HCT116 (cell line): ENCODE measurements at regions not wholly inside any gene's neighbourhood (a gene's known extent, or its start where the extent isn't known, plus 50 kb on each side); places are given as distances from the start of the nearest gene placed in this dataset.

Experiments
- ATAC-seq: fragments of 200-7000 bp; cut with Tn5 transposase; 2 replicates; pipeline ENCODE4 v1.9.1; 2020; ENCODE audit warnings: mild to moderate bottlenecking, moderate library complexity
- BruUV-seq: library from RNA; stranded (reverse); fragments of 400-500 nt; replicated peaks from 2 replicates; lab custom pipeline; 2021; lab: Mats Ljungman, UMichigan
- CTCF ChIA-PET: fragments of 300-600 bp; sonication (Branson Sonifier 250); formaldehyde crosslinking; loops from one replicate; lab custom pipeline; 2021; ENCODE audit warnings: antibody characterized with exemption; lab: Charles Lee
- POLR2A ChIA-PET: fragments of 300-600, 350-600 bp; sonication (Branson Sonifier 250); formaldehyde crosslinking; loops from one replicate; lab custom pipeline; 2021; ENCODE audit warnings: antibody characterized with exemption; lab: Charles Lee
- RAD21 ChIA-PET, 2 experiments: fragments of 300-600 bp; sonication (Branson Sonifier 250); formaldehyde crosslinking; loops; one replicate each; lab custom pipeline; 2023; ENCODE audit warnings: low total read pairs in 2 of 2; ENCODE audit not compliant: uncharacterized antibody in 2 of 2, unreplicated experiment in 2 of 2, low non-redundant PET in 1 of 2; lab: Charles Lee
- DNase-seq: peaks from one replicate; pipeline ENCODE4 v3.0.0-alpha.2; 2010; ENCODE audit warnings: low read depth, low spot score
- H2AFZ ChIP-seq: fragments of 200-600 bp; shearing (Covaris generic), sonication (generic); 2 replicates; pipeline ENCODE4 v1.6.1; 2017; ENCODE audit warnings: low read depth, mixed run types, mixed read lengths, antibody characterized with exemption, low read length; ENCODE audit not compliant: poor library complexity, severe bottlenecking
- H3K27ac ChIP-seq: 2 replicates; pipeline ENCODE4 v1.5.1; 2012; ENCODE audit warnings: low read depth, low read length
- H3K27me3 ChIP-seq: fragments of 200-600 bp; sonication (generic); 2 replicates; pipeline ENCODE4 v1.6.1; 2016; ENCODE audit warnings: mixed run types, low read length, mixed read lengths; ENCODE audit not compliant: insufficient read depth
- H3K36me3 ChIP-seq, 2 experiments: fragments of 200-500 bp in 1 of 2; fragments of 200-600 bp in 1 of 2; sonication (Bioruptor generic) in 1 of 2; sonication (generic) in 1 of 2; 2 replicates each; pipeline versions ENCODE4 v1.5.1 to v1.6.1; 2014 to 2016; ENCODE audit warnings: low read length in 2 of 2, inconsistent platforms in 1 of 2, mixed read lengths in 1 of 2, mixed run types in 1 of 2; ENCODE audit not compliant: insufficient read depth in 2 of 2, control insufficient read depth in 1 of 2
- H3K4me1 ChIP-seq, 2 experiments: fragments of 200-600 bp in 1 of 2; sonication (generic) in 1 of 2; 2 replicates each; pipeline versions ENCODE4 v1.5.1 to v1.6.1; 2012 to 2017; ENCODE audit warnings: low read length in 2 of 2, inconsistent platforms in 1 of 2, mild to moderate bottlenecking in 1 of 2, mixed read lengths in 1 of 2, mixed run types in 1 of 2, moderate library complexity in 1 of 2; ENCODE audit not compliant: insufficient read depth in 2 of 2, control insufficient read depth in 1 of 2
- H3K4me2 ChIP-seq: fragments of 200-600 bp; sonication (generic); 2 replicates; pipeline ENCODE4 v1.6.1; 2017; ENCODE audit warnings: mixed run types, low read length, mixed read lengths
- H3K4me3 ChIP-seq, 2 experiments: fragments of 200-600 bp in 1 of 2; sonication (generic) in 1 of 2; replicated peaks in 1 of 2; 2 replicates each; pipeline ENCODE4 v1.5.1; 2011 to 2016; ENCODE audit warnings: low read length in 2 of 2, control low read depth in 1 of 2, low read depth in 1 of 2, mild to moderate bottlenecking in 1 of 2, mixed read lengths in 1 of 2, mixed run types in 1 of 2
- H3K79me2 ChIP-seq: fragments of 200-600 bp; sonication (generic); 2 replicates; pipeline ENCODE4 v1.6.1; 2017; ENCODE audit warnings: mild to moderate bottlenecking, mixed run types, low read length, moderate library complexity, mixed read lengths; ENCODE audit not compliant: insufficient read depth
- H3K9ac ChIP-seq: fragments of 200-600 bp; sonication (generic); 2 replicates; pipeline ENCODE4 v1.6.1; 2016; ENCODE audit warnings: low read length, mixed read lengths
- H3K9me2 ChIP-seq: fragments of 200-600 bp; sonication (generic), shearing (Covaris generic); 2 replicates; pipeline ENCODE4 v1.6.1; 2017; ENCODE audit warnings: mixed run types, mild to moderate bottlenecking, moderate library complexity; ENCODE audit not compliant: insufficient read depth
- H3K9me3 ChIP-seq, 2 experiments: fragments of 200-500 bp in 1 of 2; fragments of 200-600 bp in 1 of 2; sonication (Bioruptor generic) in 1 of 2; sonication (generic) in 1 of 2; 2 replicates each; pipeline ENCODE4 v1.6.1; 2014 to 2017; ENCODE audit warnings: low read length in 2 of 2, mixed read lengths in 2 of 2, inconsistent platforms in 1 of 2, low read depth in 1 of 2, mild to moderate bottlenecking in 1 of 2, mixed run types in 1 of 2, moderate library complexity in 1 of 2; ENCODE audit not compliant: control insufficient read depth in 1 of 2, insufficient read depth in 1 of 2
- H4K20me1 ChIP-seq: fragments of 200-600 bp; sonication (generic), shearing (Covaris generic); 2 replicates; pipeline ENCODE4 v1.6.1; 2017; ENCODE audit warnings: mixed run types, mild to moderate bottlenecking, moderate library complexity; ENCODE audit not compliant: insufficient read depth
- CBX3 ChIP-seq: IDR thresholded peaks from 2 replicates; pipeline ENCODE4 v1.6.1; 2012; ENCODE audit warnings: low read depth
- CEBPB ChIP-seq: IDR thresholded peaks from 2 replicates; pipeline ENCODE4 v1.6.1; 2012; ENCODE audit warnings: low read depth
- EGR1 ChIP-seq: IDR thresholded peaks from 2 replicates; pipeline ENCODE4 v1.6.1; 2012; ENCODE audit warnings: low read depth
- ELF1 ChIP-seq: IDR thresholded peaks from 2 replicates; pipeline ENCODE4 v1.6.1; 2012; ENCODE audit warnings: low read depth, borderline replicate concordance
- POLR2AphosphoS5 ChIP-seq: IDR thresholded peaks from 2 replicates; pipeline ENCODE4 v1.6.1; 2011; ENCODE audit warnings: mild to moderate bottlenecking, low read depth, low read length, moderate library complexity
- RAD21 ChIP-seq: IDR thresholded peaks from 2 replicates; pipeline ENCODE4 v1.6.1; 2012; ENCODE audit warnings: low read depth, mild to moderate bottlenecking
- SIN3A ChIP-seq: IDR thresholded peaks from 2 replicates; pipeline ENCODE4 v1.6.1; 2012; ENCODE audit warnings: low read depth
- SP1 ChIP-seq: IDR thresholded peaks from 2 replicates; pipeline ENCODE4 v1.6.1; 2012; ENCODE audit warnings: low read depth
- ZFX ChIP-seq: fragments of 450-650 bp; IDR thresholded peaks from 2 replicates; pipeline ENCODE4 v1.6.1; 2017
- intact Hi-C: fragments of 100-400 bp; cut with micrococcal nuclease; formaldehyde crosslinking; loops from 2 replicates; pipeline ENCODE4 v1.10.0; 2022
- TF ChIP-seq, protein P1 (sequence below): IDR thresholded peaks from 2 replicates; pipeline ENCODE4 v1.6.1; 2011; ENCODE audit warnings: mild to moderate bottlenecking, low read length, moderate library complexity; ENCODE audit not compliant: insufficient replicate concordance; ENCODE audit errors: extremely low read depth
- TF ChIP-seq, protein P2 (sequence below), 3 experiments: fragments of 200-600 bp in 1 of 3; sonication (generic) in 1 of 3; IDR thresholded peaks in 2 of 3; conservative IDR thresholded peaks in 1 of 3; 2 replicates each; pipeline ENCODE4 v1.5.1; 2012 to 2017; ENCODE audit warnings: low read depth in 2 of 3, low read length in 2 of 3, antibody characterized with exemption in 1 of 3, borderline replicate concordance in 1 of 3, control low read depth in 1 of 3, mild to moderate bottlenecking in 1 of 3, mixed read lengths in 1 of 3, mixed run types in 1 of 3, moderate library complexity in 1 of 3; ENCODE audit not compliant: insufficient read depth in 1 of 3

DNA sequence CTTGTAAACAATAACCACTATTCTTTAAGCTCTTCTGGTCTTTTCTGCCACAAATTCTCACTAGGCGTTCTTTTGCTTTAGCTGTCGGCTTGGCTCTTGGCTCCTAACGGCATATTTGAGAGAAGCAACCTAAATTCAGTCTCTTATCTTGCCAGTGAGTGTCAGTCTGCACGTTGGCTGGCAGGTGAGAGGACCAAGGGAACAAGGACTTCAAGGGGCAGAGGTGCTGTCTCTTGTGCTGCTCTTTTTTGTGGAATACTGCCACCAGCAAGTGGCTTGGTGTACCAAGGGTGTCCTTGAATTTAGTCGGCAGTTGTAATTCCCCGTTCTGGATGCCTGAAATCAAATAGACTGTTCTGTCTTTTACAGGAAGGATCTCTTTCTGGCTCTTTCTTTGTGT lies 77.8 kb upstream of the SLC4A4 start:
- Histone ChIP-seq H2AFZ (no peak overlapping the region), H3K4me2 (no peak overlapping the region), H3K4me1 (no peaks in the 10 kb centered on the region), H3K9ac (no peak overlapping the region), H3K9me2 (no peaks in the 10 kb centered on the region), H4K20me1 (no peaks in the 10 kb centered on the region), H3K27ac (no peak overlapping the region), H3K4me3 (no peak overlapping the region), H3K27me3 (0 out of 2 replicates have a peak, but pooled peaks cover 9% of the 10 kb centered on the region), H3K9me3 (no peaks in the 10 kb centered on the region), H3K36me3 (no peaks in the 10 kb centered on the region), H3K79me2 (no peaks in the 10 kb centered on the region)
- intact Hi-C loops, result no loop called here
- TF ChIP-seq CEBPB (no peak), EGR1 (no peak), CBX3 (no peak), SIN3A (no peak), POLR2AphosphoS5 (no peak), SP1 (no peak), ZFX (no peak), ELF1 (no peak), RAD21 (no peak)
- TF ChIP-seq, protein P1, sequence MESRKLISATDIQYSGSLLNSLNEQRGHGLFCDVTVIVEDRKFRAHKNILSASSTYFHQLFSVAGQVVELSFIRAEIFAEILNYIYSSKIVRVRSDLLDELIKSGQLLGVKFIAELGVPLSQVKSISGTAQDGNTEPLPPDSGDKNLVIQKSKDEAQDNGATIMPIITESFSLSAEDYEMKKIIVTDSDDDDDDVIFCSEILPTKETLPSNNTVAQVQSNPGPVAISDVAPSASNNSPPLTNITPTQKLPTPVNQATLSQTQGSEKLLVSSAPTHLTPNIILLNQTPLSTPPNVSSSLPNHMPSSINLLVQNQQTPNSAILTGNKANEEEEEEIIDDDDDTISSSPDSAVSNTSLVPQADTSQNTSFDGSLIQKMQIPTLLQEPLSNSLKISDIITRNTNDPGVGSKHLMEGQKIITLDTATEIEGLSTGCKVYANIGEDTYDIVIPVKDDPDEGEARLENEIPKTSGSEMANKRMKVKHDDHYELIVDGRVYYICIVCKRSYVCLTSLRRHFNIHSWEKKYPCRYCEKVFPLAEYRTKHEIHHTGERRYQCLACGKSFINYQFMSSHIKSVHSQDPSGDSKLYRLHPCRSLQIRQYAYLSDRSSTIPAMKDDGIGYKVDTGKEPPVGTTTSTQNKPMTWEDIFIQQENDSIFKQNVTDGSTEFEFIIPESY, result no peak
- TF ChIP-seq, protein P2, sequence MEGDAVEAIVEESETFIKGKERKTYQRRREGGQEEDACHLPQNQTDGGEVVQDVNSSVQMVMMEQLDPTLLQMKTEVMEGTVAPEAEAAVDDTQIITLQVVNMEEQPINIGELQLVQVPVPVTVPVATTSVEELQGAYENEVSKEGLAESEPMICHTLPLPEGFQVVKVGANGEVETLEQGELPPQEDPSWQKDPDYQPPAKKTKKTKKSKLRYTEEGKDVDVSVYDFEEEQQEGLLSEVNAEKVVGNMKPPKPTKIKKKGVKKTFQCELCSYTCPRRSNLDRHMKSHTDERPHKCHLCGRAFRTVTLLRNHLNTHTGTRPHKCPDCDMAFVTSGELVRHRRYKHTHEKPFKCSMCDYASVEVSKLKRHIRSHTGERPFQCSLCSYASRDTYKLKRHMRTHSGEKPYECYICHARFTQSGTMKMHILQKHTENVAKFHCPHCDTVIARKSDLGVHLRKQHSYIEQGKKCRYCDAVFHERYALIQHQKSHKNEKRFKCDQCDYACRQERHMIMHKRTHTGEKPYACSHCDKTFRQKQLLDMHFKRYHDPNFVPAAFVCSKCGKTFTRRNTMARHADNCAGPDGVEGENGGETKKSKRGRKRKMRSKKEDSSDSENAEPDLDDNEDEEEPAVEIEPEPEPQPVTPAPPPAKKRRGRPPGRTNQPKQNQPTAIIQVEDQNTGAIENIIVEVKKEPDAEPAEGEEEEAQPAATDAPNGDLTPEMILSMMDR (IDR thresholded peaks at IDR 0.05 in 2 of 3, conservative IDR thresholded peaks at IDR 0.05 in 1 of 3; ENCODE audit: borderline replicate concordance in 1 of 3, insufficient read depth in 1 of 3, low read depth in 2 of 3, low read length in 2 of 3), result no peak
- no TSS peak for BruUV-seq
- ATAC-seq (no peak), DNase-seq (no peak)
- ChIA-PET CTCF (no interaction called here), POLR2A (no interaction called here), RAD21 (no interaction called here)
